SK-N-SH (cell line): ENCODE measurements at regions not wholly inside any gene's neighbourhood (a gene's known extent, or its start where the extent isn't known, plus 50 kb on each side); places are given as distances from the start of the nearest gene placed in this dataset.

ENCODE experiments used
- CTCF ChIA-PET: fragments of 300-600, 350-600 bp; formaldehyde crosslinking; extraction: SDS; loops from one replicate; lab custom pipeline; 2021; lab: Yijun Ruan, JAX
- POLR2A ChIA-PET: fragments of 350-600 bp; sonication (Branson Sonifier 250); formaldehyde crosslinking; extraction: SDS; loops from one replicate; lab custom pipeline; 2020; ENCODE audit warnings: antibody characterized with exemption, inconsistent platforms; lab: Yijun Ruan, JAX
- DNase-seq: peaks from one replicate; pipeline ENCODE4 v3.0.0; 2012
- H2AFZ ChIP-seq: fragments of 200-600 bp; sonication (generic); 2 replicates; pipeline ENCODE4 v1.8.1; 2016; ENCODE audit warnings: antibody characterized with exemption, mild to moderate bottlenecking, low read depth
- H3F3A ChIP-seq: fragments of 200-600 bp; sonication (generic); replicated peaks from 2 replicates; pipeline ENCODE3; 2016; ENCODE audit warnings: antibody characterized with exemption, mild to moderate bottlenecking; ENCODE audit not compliant: insufficient read depth
- H3K27ac ChIP-seq, 2 experiments: fragments of 200-500 bp in 1 of 2; fragments of 200-600 bp in 1 of 2; sonication (Bioruptor generic) in 1 of 2; sonication (generic), shearing (Covaris generic) in 1 of 2; 2 replicates each; pipeline versions ENCODE4 v1.5.1 to v1.6.1; 2014 to 2016; ENCODE audit warnings: low read depth in 2 of 2, inconsistent platforms in 1 of 2, low read length in 1 of 2, mild to moderate bottlenecking in 1 of 2, mixed read lengths in 1 of 2
- H3K27me3 ChIP-seq: fragments of 200-600 bp; sonication (generic), shearing (Covaris generic); 2 replicates; pipeline ENCODE4 v1.6.1; 2016; ENCODE audit warnings: mixed run types; ENCODE audit not compliant: insufficient read depth
- H3K36me3 ChIP-seq, 2 experiments: fragments of 200-500 bp in 1 of 2; fragments of 200-600 bp in 1 of 2; sonication (Bioruptor generic) in 1 of 2; sonication (generic) in 1 of 2; replicated peaks in 1 of 2; 2 replicates each; pipeline versions ENCODE3 to v1.5.1; 2014 to 2016; ENCODE audit warnings: low read length in 1 of 2, mild to moderate bottlenecking in 1 of 2; ENCODE audit not compliant: insufficient read depth in 2 of 2, control insufficient read depth in 1 of 2
- H3K4me1 ChIP-seq, 2 experiments: fragments of 200-500 bp in 1 of 2; fragments of 200-600 bp in 1 of 2; sonication (Bioruptor generic) in 1 of 2; sonication (generic), shearing (Covaris generic) in 1 of 2; 2 replicates each; pipeline versions ENCODE4 v1.5.1 to v1.6.1; 2014 to 2016; ENCODE audit warnings: low read depth in 1 of 2, low read length in 1 of 2, mixed run types in 1 of 2; ENCODE audit not compliant: insufficient read depth in 2 of 2, control insufficient read depth in 1 of 2
- H3K4me2 ChIP-seq: fragments of 200-600 bp; sonication (generic), shearing (Covaris generic); 2 replicates; pipeline ENCODE4 v1.6.1; 2017; ENCODE audit warnings: mixed run types
- H3K4me3 ChIP-seq, 2 experiments: fragments of 200-500 bp in 1 of 2; fragments of 200-600 bp in 1 of 2; sonication (Bioruptor generic) in 1 of 2; sonication (generic), shearing (Covaris generic) in 1 of 2; 2 replicates each; pipeline versions ENCODE4 v1.5.1 to v1.8.1; 2014 to 2016; ENCODE audit warnings: low read depth in 2 of 2, inconsistent platforms in 1 of 2, low read length in 1 of 2, mild to moderate bottlenecking in 1 of 2, mixed read lengths in 1 of 2, moderate library complexity in 1 of 2
- H3K79me2 ChIP-seq: fragments of 200-600 bp; sonication (generic); 2 replicates; pipeline ENCODE4 v1.8.1; 2017; ENCODE audit warnings: mild to moderate bottlenecking; ENCODE audit not compliant: insufficient read depth
- H3K9ac ChIP-seq: fragments of 200-600 bp; sonication (generic); 2 replicates; pipeline ENCODE4 v1.6.1; 2017; ENCODE audit warnings: mixed run types
- H3K9me2 ChIP-seq: fragments of 200-600 bp; sonication (generic); 2 replicates; pipeline ENCODE4 v1.6.1; 2017; ENCODE audit warnings: mixed run types
- H3K9me3 ChIP-seq: fragments of 200-600 bp; sonication (generic); 2 replicates; pipeline ENCODE4 v1.6.1; 2017; ENCODE audit warnings: mixed run types, mild to moderate bottlenecking, moderate library complexity
- H4K20me1 ChIP-seq: fragments of 200-600 bp; sonication (generic); 2 replicates; pipeline ENCODE4 v1.6.1; 2017; ENCODE audit warnings: mild to moderate bottlenecking, mixed run types; ENCODE audit not compliant: insufficient read depth
- EP300 ChIP-seq, 2 experiments: IDR thresholded peaks; 2 replicates each; pipeline versions ENCODE4 v1.4.0 to v1.6.1; 2012; ENCODE audit warnings: borderline replicate concordance in 1 of 2, low read depth in 1 of 2, low read length in 1 of 2
- FOXJ3 ChIP-seq: sonication (generic); formaldehyde crosslinking; IDR thresholded peaks from 2 replicates; pipeline ENCODE4 v1.5.1; 2020; ENCODE audit warnings: mild to moderate bottlenecking, missing genetic modification reagents
- FOXM1 ChIP-seq: IDR thresholded peaks from 2 replicates; pipeline ENCODE4 v1.4.0; 2012; ENCODE audit warnings: low read depth, mild to moderate bottlenecking
- GATA2 ChIP-seq: sonication (generic); formaldehyde crosslinking; IDR thresholded peaks from 2 replicates; pipeline ENCODE4 v1.5.0; 2020; ENCODE audit warnings: mild to moderate bottlenecking, missing genetic modification reagents
- MXI1 ChIP-seq: IDR thresholded peaks from 2 replicates; pipeline ENCODE4 v1.6.1; 2012; ENCODE audit warnings: mild to moderate bottlenecking, low read depth, low read length, improper control_type of control experiment
- NFIC ChIP-seq: IDR thresholded peaks from 2 replicates; pipeline ENCODE4 v1.4.0; 2012; ENCODE audit warnings: borderline replicate concordance
- NRF1 ChIP-seq: IDR thresholded peaks from 2 replicates; pipeline ENCODE4 v1.6.1; 2012; ENCODE audit warnings: low read depth, mild to moderate bottlenecking, low read length
- POLR2AphosphoS5 ChIP-seq: IDR thresholded peaks from 2 replicates; pipeline ENCODE4 v1.6.1; 2012; ENCODE audit warnings: low read depth, low read length
- RCOR1 ChIP-seq: fragments of 150-350 bp; IDR thresholded peaks from 2 replicates; pipeline ENCODE4 v1.6.1; 2017; ENCODE audit warnings: antibody characterized with exemption, low read length
- RXRA ChIP-seq: IDR thresholded peaks from 2 replicates; pipeline ENCODE4 v1.4.0; 2012; ENCODE audit warnings: low read depth, mild to moderate bottlenecking, borderline replicate concordance
- SIN3A ChIP-seq: IDR thresholded peaks from 2 replicates; pipeline ENCODE4 v1.6.1; 2012; ENCODE audit warnings: low read depth, mild to moderate bottlenecking, low read length, moderate library complexity, borderline replicate concordance
- SMC3 ChIP-seq: IDR thresholded peaks from 2 replicates; pipeline ENCODE4 v1.6.1; 2012; ENCODE audit warnings: low read depth, low read length, improper control_type of control experiment
- TAF1 ChIP-seq: IDR thresholded peaks from 2 replicates; pipeline ENCODE4 v1.6.1; 2012; ENCODE audit warnings: low read depth, mild to moderate bottlenecking, low read length, moderate library complexity, borderline replicate concordance
- TEAD4 ChIP-seq: IDR thresholded peaks from 2 replicates; pipeline ENCODE4 v1.4.0; 2012; ENCODE audit warnings: mild to moderate bottlenecking, borderline replicate concordance; ENCODE audit not compliant: insufficient read depth
- YY1 ChIP-seq: IDR thresholded peaks from 2 replicates; pipeline ENCODE4 v1.4.0; 2012; ENCODE audit warnings: low read depth, mild to moderate bottlenecking
- WGBS: methylation state at CpG from one replicate; pipeline ENCODE4 v1.1.6; 2017; ENCODE audit warnings: low lambda C conversion rate; 5-methylcytosine and 5-hydroxymethylcytosine counted together
- TF ChIP-seq, protein P1 (sequence below): IDR thresholded peaks from 2 replicates; pipeline ENCODE4 v1.6.1; 2012; ENCODE audit warnings: mild to moderate bottlenecking, low read depth, low read length, moderate library complexity
- TF ChIP-seq, protein P2 (sequence below): IDR thresholded peaks from 2 replicates; pipeline ENCODE4 v1.4.0; 2012; ENCODE audit warnings: low read depth, borderline replicate concordance
- TF ChIP-seq, protein P3 (sequence below): IDR thresholded peaks from 2 replicates; pipeline ENCODE4; 2012
- TF ChIP-seq, protein P4 (sequence below): fragments of 150-350 bp; IDR thresholded peaks from 2 replicates; pipeline ENCODE4 v1.6.1; 2016; ENCODE audit warnings: mild to moderate bottlenecking, low read depth, low read length
- TF ChIP-seq, protein P5 (sequence below): fragments of 200-600 bp; sonication (generic); IDR thresholded peaks from 2 replicates; pipeline ENCODE4 v1.6.1; 2017; ENCODE audit warnings: antibody characterized with exemption, mild to moderate bottlenecking, moderate library complexity

DNA sequence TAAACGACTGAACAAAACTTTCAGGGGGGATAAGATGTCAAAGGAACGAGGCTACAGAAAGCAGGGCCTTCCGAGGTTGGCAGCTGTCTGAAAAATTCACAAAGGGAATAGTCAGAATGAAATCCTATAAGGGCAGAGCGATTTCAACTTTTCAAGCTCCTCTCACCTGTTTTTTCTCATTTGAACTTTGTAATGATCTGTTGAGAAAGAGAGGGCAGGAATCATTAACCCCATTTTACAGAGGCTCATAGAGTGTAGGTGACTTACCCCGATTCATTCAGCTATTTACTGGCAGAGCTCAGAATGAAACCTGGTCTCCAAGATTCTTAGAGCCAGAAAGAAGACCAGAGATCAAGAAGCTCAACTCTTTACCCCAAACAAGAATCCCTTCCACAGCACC is 266.1 kb upstream of the ARID1B start:
- no peak overlapping the region for H3K9ac ChIP-seq
- H3K79me2 ChIP-seq, result no peaks in the 10 kb centered on the region
- no peaks in the 10 kb centered on the region for H3K27me3 ChIP-seq
- WGBS, result 48% methylated on average over 5 of the region's 5 CpGs
- no peaks in the 10 kb centered on the region for H4K20me1 ChIP-seq
- H3K9me2 ChIP-seq, result no peaks in the 10 kb centered on the region
- TF ChIP-seq SIN3A (no peak), NFIC (no peak), RCOR1 (no peak), TEAD4 (no peak), RXRA (no peak), SMC3 (no peak), POLR2AphosphoS5 (no peak), TAF1 (no peak), NRF1 (no peak), EP300 (IDR thresholded peaks at IDR 0.05; ENCODE audit: borderline replicate concordance in 1 of 2, low read depth in 1 of 2, low read length in 1 of 2) (no peak), YY1 (no peak), GATA2 (CRISPR knock-in tag) (no peak), FOXM1 (no peak), FOXJ3 (CRISPR knock-in tag) (no peak), MXI1 (no peak)
- TF ChIP-seq, protein P1, sequence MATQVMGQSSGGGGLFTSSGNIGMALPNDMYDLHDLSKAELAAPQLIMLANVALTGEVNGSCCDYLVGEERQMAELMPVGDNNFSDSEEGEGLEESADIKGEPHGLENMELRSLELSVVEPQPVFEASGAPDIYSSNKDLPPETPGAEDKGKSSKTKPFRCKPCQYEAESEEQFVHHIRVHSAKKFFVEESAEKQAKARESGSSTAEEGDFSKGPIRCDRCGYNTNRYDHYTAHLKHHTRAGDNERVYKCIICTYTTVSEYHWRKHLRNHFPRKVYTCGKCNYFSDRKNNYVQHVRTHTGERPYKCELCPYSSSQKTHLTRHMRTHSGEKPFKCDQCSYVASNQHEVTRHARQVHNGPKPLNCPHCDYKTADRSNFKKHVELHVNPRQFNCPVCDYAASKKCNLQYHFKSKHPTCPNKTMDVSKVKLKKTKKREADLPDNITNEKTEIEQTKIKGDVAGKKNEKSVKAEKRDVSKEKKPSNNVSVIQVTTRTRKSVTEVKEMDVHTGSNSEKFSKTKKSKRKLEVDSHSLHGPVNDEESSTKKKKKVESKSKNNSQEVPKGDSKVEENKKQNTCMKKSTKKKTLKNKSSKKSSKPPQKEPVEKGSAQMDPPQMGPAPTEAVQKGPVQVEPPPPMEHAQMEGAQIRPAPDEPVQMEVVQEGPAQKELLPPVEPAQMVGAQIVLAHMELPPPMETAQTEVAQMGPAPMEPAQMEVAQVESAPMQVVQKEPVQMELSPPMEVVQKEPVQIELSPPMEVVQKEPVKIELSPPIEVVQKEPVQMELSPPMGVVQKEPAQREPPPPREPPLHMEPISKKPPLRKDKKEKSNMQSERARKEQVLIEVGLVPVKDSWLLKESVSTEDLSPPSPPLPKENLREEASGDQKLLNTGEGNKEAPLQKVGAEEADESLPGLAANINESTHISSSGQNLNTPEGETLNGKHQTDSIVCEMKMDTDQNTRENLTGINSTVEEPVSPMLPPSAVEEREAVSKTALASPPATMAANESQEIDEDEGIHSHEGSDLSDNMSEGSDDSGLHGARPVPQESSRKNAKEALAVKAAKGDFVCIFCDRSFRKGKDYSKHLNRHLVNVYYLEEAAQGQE, result no peak
- TF ChIP-seq, protein P2, sequence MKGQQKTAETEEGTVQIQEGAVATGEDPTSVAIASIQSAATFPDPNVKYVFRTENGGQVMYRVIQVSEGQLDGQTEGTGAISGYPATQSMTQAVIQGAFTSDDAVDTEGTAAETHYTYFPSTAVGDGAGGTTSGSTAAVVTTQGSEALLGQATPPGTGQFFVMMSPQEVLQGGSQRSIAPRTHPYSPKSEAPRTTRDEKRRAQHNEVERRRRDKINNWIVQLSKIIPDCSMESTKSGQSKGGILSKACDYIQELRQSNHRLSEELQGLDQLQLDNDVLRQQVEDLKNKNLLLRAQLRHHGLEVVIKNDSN, result no peak
- TF ChIP-seq, protein P3, sequence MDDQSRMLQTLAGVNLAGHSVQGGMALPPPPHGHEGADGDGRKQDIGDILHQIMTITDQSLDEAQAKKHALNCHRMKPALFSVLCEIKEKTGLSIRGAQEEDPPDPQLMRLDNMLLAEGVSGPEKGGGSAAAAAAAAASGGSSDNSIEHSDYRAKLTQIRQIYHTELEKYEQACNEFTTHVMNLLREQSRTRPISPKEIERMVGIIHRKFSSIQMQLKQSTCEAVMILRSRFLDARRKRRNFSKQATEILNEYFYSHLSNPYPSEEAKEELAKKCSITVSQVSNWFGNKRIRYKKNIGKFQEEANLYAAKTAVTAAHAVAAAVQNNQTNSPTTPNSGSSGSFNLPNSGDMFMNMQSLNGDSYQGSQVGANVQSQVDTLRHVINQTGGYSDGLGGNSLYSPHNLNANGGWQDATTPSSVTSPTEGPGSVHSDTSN, result no peak
- TF ChIP-seq, protein P4, sequence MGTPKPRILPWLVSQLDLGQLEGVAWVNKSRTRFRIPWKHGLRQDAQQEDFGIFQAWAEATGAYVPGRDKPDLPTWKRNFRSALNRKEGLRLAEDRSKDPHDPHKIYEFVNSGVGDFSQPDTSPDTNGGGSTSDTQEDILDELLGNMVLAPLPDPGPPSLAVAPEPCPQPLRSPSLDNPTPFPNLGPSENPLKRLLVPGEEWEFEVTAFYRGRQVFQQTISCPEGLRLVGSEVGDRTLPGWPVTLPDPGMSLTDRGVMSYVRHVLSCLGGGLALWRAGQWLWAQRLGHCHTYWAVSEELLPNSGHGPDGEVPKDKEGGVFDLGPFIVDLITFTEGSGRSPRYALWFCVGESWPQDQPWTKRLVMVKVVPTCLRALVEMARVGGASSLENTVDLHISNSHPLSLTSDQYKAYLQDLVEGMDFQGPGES, result no peak
- TF ChIP-seq, protein P5, sequence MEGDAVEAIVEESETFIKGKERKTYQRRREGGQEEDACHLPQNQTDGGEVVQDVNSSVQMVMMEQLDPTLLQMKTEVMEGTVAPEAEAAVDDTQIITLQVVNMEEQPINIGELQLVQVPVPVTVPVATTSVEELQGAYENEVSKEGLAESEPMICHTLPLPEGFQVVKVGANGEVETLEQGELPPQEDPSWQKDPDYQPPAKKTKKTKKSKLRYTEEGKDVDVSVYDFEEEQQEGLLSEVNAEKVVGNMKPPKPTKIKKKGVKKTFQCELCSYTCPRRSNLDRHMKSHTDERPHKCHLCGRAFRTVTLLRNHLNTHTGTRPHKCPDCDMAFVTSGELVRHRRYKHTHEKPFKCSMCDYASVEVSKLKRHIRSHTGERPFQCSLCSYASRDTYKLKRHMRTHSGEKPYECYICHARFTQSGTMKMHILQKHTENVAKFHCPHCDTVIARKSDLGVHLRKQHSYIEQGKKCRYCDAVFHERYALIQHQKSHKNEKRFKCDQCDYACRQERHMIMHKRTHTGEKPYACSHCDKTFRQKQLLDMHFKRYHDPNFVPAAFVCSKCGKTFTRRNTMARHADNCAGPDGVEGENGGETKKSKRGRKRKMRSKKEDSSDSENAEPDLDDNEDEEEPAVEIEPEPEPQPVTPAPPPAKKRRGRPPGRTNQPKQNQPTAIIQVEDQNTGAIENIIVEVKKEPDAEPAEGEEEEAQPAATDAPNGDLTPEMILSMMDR, result no peak
- POLR2A ChIA-PET, result no interaction called here
- CTCF ChIA-PET, result interaction anchor here (0.6 kb wide), 1 partner anchor 21 kb away, joined by 4 read pairs; no protein-coding TSS in a partner anchor
- H2AFZ ChIP-seq, result no peak overlapping the region
- no peak overlapping the region for H3K4me2 ChIP-seq
- H3K27ac ChIP-seq, result no peak overlapping the region
- H3K4me3 ChIP-seq, result no peak overlapping the region
- H3K4me1 ChIP-seq, result peaks cover 0 to 3% of the 10 kb centered on the region in 2 experiments; a peak in 1 of 4 replicates
- no peaks in the 10 kb centered on the region for H3F3A ChIP-seq
- H3K36me3 ChIP-seq, result no peaks in the 10 kb centered on the region
- DNase-seq, result no peak
- H3K9me3 ChIP-seq, result no peaks in the 10 kb centered on the region
